DMS53 (cell line): ENCODE measurements at regions not wholly inside any gene's neighbourhood (a gene's known extent, or its start where the extent isn't known, plus 50 kb on each side); places are given as distances from the start of the nearest gene placed in this dataset.
"Not testable (repeated sequence)": the region's sequence is repeated elsewhere in the genome, so short reads cannot be mapped to it uniquely, and the experiment has no call there.

ENCODE experiments used
- DNase-seq: peaks from one replicate; lab custom pipeline; 2025; lab: John Stamatoyannopoulos, UW

DNA sequence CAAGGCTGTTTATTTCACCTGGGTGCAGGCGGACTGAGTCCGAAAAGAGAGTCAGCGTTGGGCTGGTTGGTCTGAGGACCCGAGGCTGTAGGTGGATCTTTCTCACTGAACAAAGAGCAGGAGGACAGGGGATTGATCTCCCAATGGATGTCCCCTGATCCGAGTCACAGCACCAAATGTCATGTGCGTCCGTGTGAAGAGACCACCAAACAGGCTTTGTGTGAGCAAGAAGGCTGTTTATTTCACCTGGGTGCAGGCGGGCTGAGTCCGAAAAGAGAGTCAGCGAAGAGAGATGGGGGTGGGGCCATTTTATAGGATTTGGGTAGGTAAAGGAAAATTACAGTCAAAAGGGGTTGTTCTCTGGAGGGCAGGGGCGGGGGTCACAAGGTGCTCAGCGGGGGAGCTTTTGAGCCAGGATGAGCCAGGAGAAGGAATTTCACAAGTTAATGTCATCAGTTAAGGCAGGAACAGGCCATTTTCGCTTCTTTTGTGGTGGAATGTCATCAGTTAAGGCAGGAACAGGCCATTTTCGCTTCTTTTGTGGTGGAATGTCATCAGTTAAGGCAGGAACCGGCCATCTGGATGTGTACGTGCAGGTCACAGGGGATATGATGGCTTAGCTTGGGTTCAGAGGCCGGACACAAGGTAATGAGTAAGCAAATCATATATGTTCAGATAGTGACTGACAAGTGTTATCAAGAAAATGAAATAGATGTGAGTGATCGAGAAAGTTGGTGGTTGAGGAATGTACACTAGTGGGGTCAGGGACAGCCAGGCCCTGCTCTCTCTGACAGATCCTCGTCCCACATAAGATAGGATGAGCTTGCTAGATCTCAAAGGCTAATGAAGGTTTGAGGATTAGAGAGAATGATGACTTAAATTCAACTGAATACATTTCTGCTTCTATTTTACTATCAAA, 760.0 kb downstream of the KCNT2 start:
- DNase-seq = not testable (repeated sequence)

DNA sequence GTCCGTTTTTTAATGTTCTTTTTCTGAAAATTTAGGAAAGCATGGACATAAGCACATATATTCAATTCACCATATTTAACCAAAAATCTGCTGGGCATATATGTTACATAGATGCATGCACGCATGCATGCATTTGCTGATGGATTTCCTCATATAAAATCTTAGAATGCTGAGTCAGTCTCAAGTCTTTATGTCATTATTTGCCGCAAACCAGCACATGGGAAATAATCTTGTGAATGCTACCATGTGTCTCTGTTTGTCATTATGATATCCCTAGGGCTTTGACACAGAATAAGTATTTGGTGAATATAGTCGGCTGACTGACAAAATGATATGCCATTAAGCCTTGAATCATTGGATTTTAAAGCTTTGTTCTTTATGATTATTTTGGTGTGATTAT, 776.5 kb downstream of the KCNT2 start:
- DNase-seq = no peak

DNA sequence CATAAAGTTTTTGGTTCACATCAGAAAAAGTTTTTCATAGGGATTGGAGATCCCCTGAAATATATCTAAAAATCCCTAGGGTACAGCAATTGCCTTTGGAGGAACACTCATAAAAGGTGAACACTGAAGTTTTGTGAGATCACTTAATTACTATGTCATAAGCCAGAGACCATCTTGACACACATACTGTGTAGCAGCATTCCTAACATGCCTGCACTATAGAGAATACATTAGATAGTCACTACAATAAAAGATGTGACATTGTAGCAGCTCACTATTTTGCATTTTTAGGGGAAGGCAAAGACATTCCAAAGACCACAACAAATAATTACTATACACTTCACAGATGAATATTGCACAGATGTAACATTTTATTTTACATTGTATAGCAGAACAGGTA, 779.9 kb downstream of the KCNT2 start:
- no peak for DNase-seq

DNA sequence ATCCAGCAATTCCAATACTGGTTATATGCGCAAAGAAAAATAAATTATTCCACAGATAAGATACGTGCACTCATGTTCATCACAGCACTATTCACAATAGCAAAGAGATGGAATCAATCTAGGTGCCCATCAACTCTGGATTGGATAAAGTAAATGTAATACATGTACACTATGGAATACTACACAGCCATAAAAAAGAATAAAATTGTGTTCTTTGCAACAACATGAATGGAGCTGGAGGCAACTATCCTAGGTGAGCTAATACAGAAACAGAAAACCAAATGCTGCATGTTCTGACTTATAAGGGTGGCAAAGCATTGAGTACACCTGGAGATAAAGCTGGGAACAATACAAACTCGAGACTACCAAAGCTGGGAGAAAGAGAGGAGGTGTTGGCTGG, 787.3 kb downstream of the KCNT2 start:
- no peak for DNase-seq

DNA sequence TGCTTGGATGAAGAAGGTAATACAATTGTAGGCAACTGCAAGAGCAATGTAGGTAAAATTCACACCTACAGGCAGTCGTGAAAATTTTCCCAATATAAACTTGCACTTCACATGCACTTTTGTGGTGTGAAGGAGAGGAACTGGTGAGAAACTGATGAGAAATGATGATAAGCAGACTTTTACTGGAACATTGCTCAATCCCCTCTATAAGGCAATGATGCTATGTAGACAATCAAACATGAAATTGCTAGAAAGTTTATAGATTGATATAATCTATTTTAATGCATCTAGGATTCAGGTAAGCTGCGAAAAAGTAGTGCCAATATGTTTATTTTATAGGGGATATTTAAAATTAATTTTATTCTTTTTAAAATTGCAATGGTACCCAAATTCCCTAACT, 802.2 kb downstream of the KCNT2 start:
- no peak for DNase-seq

DNA sequence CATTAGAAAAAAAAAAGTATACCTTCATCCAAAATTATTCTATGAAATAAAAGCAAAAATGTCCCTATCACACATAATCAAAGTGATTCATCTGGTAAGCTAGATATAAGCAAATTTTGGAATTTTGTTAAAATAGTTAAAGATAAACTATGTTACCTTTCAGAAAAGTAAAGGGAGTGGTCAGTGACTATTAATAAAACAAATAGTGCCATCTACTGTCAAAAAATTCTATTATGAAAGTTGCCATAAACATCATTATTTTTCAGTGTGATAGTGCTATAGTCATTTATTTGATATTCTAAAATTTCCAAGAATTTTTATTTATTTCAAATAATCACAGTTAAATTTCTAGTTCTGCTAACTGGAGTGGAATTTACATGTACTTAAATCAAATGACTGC, 803.7 kb downstream of the KCNT2 start:
- DNase-seq = peak; percentile 18

DNA sequence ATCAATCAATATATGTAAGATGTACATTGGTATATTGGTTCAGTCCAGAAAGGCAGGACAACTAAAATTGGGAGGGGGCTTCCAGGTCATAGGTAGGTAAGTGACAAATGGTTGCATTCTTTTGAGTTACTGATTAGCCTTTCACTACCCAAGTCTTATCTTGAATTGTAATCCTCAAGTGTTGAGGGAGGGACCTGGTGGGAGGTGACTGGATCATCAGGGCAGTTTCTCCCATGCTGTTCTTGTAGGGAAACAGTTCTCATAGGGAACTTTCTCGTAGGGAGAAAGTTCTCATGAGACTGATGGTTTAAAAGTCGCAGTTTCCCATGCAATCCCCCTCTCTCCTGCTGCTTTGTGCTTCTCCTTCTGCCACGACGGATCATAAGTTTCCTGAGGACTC, 809.2 kb downstream of the KCNT2 start:
- no peak for DNase-seq

DNA sequence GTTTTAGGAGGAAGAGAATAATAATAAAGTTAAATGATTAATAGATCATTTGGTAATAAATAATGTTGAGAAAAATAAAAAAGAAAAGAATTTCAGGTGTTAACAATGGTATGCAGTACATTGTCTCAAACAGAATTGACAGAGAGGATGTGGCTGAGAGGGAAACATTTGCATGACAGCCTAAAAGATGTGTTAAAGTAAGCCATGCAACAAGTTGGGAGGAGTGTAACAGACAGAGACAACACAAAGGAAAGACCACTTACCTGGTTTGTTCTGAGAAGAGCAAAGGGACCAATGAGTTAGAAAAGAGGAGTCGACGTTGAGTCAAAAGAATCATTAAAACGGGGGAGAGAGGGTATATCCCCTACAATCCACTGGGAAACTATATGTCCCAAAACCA, 814.0 kb downstream of the KCNT2 start:
- DNase-seq = no peak

DNA sequence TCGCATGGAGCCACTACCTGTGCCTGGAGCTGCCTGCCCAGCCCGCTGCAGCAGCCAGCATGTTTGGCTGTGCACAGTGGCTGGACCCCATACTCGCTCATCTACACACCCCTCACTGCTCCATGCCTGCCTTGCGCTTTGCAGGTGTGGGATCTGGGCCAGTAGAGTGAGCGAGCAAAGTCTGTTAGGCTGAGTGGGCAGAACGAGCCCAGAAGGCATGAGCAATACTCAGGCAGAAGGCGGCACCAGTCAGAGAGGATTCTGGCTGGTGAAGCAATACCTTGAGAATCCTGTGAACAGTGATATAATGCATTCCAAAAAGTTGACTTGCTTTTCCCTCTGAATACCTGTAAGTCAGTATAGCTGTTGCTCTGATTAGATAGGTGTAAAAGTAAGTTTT, 816.4 kb downstream of the KCNT2 start:
- DNase-seq = no peak

DNA sequence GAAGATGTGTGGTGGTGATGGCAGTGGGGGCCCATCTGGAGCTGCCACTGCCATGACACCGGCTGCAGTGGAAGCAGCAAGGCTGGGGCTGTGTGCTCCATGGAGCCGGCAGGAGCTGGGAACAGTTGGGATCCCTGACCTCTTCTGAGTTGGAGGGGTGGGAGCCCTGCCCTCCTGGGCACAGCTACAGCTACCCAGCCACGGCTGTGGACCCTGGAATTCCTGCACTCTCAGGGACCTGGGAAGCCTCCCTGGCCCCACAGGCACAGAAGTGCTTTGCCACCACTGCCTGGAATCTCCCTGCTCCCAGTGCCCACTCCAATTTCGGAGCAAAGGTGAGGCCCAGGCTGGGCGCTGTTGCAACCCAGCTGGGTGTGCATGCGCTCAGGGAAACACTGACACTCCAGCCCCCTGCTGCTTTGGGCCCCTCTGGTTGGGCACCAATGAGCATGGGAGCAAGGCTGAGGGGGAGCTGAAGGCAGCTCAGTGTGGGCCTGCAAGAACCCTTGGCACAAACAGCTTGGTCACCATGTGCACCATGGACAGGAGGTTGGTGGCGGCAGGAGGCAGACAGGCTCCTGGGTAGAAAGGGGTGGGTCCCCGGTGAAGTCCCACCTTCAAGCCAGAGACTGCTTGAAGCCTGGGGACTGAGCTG, 817.6 kb downstream of the KCNT2 start:
- no peak for DNase-seq

DNA sequence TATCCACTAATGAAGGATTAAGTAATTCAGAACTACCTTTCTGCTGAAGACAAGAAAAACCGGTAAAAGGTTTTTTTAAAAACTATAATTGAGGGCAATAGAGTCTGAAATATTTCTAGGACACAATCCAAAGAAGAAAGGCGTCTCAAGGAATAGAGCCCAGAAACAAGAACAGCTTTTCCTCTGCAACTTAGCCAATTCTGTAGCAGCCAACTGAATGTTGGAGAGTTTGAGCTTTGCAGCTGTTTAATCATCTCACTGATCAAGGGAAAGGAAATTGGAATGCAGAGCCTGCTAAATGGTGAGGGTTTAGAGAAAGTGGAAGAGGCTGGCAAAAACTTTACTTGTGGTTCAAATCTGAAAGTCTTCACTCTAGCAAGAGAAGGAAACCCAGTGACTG, 818.9 kb downstream of the KCNT2 start:
- DNase-seq = no peak

DNA sequence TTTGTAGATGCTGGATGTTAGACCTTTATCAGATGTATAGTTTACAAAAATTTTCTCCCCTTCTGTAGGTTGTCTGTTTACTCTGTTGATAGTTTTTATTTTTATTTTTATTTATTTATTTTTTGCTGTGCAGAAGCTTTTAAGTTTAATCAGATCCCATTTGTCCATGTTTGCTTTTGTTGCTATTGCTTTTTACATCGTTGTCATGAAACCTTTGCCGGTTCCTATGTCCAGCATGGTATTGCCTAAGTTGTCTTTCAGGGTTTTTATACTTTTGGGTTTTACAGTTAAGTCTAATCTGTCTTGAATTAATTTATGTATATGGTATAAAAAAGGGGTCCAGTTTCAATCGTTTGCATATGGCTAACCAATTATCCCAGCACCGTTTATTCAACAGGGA, 819.5 kb downstream of the KCNT2 start:
- no peak for DNase-seq

DNA sequence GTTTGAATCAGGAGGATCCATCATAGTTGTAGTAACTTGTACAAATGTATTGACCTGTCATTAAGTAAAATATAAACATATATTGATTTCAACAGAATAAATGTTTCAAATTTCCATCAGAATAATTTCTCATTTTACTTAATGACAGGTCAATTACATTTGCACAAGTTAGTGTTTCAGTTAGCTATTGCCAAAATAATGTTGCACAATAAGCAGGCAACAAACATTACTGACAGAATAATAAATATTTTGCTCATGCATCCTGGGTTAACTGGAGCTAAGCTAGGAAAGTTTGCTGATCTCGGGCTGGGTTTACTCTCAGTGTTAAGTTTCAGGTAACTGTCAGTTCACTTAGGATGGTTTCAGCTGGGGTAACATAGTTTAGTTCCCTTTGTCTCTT, 822.4 kb downstream of the KCNT2 start:
- DNase-seq = no peak

DNA sequence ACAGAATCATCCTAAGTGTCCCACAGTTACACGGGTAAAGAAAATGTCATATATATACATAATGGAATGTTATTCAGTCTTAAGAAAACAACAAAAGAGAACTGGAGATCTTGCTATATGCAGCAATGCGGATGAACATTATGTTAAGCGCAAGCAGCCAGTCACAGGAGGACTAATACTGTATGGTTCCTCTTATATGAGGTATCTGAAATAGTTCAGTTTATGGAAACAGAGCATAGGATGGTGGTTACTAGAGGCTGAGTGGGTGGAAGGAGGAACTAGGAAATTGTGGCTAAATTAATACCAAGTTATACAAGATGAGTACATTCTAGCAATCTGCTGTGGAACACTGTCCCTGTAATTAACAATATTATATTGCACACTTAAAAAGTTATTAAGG, 834.3 kb downstream of the KCNT2 start:
- no peak for DNase-seq

DNA sequence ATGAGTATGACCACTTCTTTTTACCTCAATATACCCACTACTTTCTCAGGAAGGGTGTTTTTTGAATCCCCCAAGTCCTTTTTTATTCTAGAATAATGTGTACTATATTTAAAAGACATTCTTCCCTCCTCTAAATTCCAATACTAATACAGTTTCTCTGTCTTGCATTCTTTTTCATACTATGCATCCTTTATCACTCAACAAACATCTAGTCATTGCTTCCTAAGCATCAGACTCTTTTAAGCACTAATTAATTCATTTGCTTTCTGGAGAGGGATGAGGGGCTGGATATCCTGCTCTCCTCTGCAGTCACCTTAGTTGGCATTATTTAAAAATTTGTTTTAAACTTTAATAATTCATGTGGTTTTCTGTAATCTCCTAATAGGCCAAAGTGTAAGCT, 838.8 kb downstream of the KCNT2 start:
- no peak for DNase-seq

DNA sequence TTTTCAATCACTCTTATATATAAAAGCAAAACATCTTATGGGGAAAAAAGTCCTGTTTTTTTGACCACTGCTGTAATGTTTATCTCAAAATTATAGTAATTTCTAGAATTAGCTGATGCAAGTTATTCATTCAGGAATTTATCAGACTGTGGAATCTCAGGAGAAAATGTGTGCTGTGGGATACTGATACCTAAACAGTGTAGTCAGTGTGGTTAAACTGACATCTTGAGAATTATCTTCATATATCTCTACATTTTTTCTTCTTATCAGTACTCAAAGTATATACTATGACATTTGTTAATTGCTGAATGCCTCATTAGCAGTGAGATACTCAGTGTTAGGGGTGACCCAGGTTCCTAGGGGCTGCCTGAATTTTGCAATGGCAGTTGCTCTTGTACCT, 839.3 kb downstream of the KCNT2 start:
- no peak for DNase-seq

DNA sequence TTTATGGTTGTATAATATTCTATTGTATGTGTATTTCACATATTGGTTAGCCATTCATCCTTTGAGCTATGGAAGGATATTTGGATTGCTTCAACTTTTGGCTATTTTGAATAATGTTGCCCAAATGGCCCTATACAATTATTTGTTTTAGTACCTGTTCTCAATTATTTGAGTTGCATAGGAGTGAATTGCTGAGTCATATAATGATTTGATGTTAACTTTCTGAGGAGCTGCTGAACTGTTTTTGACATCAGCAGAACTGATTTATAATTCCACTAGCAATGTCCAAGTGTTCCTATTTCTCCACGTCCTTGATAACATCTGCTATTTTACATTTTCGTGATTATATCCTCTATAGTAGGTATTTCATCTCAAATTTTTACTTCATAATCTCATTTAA, 839.9 kb downstream of the KCNT2 start:
- no peak for DNase-seq

DNA sequence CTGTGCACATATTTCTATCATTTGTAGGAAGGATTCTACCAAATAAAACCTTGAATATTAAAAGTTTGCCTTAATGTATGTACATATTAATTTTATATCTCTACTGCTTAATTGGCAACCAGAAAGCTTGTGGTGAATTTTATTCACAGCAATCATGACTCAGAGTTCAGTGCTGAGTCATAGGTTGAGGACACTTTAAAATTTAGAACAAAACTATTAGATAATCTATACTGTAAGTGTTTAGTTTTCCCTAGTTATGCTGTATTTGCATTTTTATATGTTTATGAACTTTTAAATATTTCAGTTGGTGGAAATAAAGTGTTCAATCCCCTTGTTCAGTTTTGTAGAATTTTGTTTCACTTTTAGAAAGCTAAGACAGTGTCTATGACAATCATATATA, 841.5 kb downstream of the KCNT2 start:
- DNase-seq = peak; percentile 22

DNA sequence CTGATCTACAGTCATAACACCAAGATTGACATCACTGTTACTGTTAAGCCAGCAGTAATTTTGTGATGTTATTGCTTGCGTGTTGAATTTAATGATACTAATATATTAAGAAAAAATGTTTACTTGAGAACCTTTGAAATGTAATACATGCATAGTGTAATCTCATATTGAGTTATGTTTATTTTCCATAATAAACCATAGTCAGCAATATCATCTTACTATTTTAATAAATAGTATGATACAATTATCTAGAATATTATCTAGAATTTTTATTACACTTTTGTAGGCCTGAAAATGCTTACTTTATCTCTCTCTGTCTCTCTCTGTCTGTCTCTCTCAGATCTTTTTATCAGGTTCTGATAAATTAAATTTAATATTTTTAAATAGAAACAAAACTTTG, 843.1 kb downstream of the KCNT2 start:
- DNase-seq = no peak

DNA sequence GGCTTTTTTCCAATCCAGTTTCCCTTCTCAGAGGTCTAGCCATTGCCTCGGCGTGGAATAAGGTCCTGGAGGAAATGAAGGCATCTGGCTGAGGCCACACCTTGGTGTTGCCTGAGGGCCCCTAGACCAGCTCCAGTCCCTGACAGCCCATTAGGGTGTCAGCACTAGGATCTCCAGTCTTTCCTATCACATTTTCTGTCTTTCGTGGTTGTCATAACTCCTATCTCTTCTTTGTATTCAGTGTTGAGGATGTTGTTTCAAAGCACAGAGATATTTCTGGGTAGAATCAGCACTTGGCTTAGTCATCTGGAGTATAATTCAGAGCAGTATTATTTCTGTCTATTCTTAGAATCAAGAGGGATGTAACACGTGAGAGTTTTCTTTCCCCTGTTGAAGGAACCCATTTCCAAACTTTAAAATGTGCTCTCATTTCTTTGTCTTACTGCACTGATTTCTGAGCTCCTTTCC, 844.3 kb downstream of the KCNT2 start:
- DNase-seq = no peak

DNA sequence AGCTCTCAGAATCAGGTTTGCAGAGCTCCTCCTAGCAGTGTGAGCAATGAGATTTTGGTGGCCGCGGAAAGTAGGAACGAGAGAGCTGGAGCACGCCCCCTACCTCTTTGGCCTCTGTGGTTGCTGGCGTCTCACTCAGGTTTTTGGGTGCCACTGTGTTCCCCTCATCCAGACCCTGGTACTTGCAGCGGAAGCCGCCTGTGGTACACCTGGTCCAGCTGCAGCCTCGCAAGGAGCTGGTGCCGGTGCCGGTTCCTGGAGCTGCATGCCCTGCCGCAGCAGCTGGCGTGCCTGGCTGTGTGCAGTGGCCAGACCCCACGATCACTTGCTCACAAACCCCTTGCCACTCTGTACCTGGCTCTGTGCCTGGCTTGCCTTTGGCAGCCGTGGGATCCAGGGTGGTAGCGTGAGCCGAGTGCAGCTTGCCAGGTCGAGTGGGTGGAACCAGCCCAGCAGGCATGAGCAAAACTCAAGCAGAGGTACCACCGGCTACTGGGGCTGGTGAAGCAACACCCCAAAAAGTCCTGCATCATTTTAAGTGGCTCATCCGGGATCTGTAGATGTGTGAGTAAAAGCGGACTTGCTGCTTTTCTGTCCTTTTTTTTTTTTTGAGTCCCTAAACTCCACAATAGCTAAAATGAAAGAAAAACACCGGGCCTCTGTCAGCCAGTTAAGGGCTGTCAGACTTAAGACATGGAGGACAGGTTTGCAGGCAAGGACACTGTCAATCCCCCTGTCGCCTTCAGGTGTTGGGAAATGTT, 844.9 kb downstream of the KCNT2 start:
- DNase-seq = peak; percentile 70

DNA sequence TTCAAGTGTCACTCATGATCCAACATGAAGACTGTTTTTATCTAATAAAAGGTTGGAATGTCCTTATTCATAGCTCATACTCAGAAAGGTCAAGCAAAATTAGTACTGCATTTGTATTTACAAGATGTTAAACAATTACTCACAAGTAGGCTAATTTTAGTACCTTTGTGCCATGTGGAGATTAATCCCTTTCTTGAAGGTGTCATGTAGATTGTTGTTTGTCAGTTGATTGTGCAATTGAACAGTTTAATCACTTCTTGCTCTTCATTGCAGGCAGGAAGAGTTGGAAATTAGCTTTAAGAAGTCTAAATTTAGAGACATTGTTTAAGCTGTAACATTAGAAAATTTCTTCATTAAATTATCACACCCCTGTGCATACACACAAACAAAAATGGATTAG, 847.1 kb downstream of the KCNT2 start:
- DNase-seq = no peak

DNA sequence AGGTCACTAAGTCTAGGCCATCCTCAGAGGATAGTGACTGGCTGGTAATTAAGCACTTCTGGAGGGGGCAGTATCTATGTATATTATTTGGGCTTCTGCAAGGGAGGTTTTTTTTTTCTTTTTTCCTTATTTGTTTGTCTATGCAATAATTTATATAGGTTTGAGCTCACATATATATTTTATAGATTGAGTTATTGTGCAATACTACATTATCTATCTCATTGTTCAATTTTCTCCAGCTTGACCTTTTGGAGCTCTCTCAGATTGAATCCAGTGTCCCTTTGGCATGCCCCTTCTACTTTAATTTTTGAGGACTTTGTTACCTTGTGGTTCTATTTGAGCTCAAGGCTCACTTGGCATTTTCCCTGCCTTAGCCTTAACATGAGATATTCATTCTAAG, 852.1 kb downstream of the KCNT2 start:
- DNase-seq = no peak
